ENCODE measurements at regions not wholly inside any gene's neighbourhood (a gene's known extent, or its start where the extent isn't known, plus 50 kb on each side); places are given as distances from the start of the nearest gene placed in this dataset.
A peak's percentile ranks its signal among the peaks of the same experiment; 100 is the strongest.

GRCh38 chr10:18777258-18777657 lies 118.0 kb downstream of the ARL5B start:
- no peak overlapping the region for H3K4me3 ChIP-seq
- WGBS, 2 donors, result 82 to 86% methylated on average over 8 of the region's 8 CpGs
- H3K9me3 ChIP-seq, result no peaks in the 10 kb centered on the region
- DNase-seq (no peak), FAIRE-seq (no peak), ATAC-seq (no peak)
- no peaks in the 10 kb centered on the region for H3K36me3 ChIP-seq
- H3K27ac ChIP-seq, result no peak overlapping the region
- TF ChIP-seq, protein P1, sequence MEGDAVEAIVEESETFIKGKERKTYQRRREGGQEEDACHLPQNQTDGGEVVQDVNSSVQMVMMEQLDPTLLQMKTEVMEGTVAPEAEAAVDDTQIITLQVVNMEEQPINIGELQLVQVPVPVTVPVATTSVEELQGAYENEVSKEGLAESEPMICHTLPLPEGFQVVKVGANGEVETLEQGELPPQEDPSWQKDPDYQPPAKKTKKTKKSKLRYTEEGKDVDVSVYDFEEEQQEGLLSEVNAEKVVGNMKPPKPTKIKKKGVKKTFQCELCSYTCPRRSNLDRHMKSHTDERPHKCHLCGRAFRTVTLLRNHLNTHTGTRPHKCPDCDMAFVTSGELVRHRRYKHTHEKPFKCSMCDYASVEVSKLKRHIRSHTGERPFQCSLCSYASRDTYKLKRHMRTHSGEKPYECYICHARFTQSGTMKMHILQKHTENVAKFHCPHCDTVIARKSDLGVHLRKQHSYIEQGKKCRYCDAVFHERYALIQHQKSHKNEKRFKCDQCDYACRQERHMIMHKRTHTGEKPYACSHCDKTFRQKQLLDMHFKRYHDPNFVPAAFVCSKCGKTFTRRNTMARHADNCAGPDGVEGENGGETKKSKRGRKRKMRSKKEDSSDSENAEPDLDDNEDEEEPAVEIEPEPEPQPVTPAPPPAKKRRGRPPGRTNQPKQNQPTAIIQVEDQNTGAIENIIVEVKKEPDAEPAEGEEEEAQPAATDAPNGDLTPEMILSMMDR (IDR thresholded peaks at IDR 0.05), result no peak
- H3K27me3 ChIP-seq, result no peaks in the 10 kb centered on the region
- intact Hi-C loops (cut with DNase I), result no loop called here
- H3K4me1 ChIP-seq, result no peaks in the 10 kb centered on the region

DNA sequence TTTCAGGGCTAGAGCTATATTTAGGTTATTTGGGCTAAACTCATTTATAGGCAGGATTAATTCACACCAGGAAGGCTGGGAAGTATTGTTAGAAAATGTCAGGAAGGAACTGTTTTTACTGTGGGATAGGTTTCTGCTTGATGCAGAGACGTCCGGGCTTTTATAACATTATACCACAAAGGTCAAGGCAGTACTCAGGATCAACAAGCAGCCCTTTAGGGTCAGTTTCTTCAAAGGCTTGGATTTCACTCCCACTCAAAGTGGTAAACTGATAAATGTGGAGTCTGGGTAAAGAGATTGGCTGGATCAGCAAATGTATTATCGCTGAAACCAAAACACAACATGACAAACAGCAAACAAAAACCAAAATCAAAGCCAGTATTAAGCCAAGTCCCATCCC lies 127.2 kb downstream of the ARL5B start:
- TF ChIP-seq, protein P1 (IDR thresholded peaks at IDR 0.05), result no peak
- Histone ChIP-seq H3K36me3 (no peaks in the 10 kb centered on the region), H3K9me3 (no peaks in the 10 kb centered on the region), H3K4me3 (no peak overlapping the region), H3K27me3 (no peaks in the 10 kb centered on the region), H3K4me1 (no peaks in the 10 kb centered on the region), H3K27ac (no peak overlapping the region)
- intact Hi-C loops (cut with DNase I), result no loop called here
- WGBS, 2 donors, result 36 to 45% methylated on average over 3 of the region's 3 CpGs
- ATAC-seq (no peak), FAIRE-seq (no peak), DNase-seq (no peak)

DNA sequence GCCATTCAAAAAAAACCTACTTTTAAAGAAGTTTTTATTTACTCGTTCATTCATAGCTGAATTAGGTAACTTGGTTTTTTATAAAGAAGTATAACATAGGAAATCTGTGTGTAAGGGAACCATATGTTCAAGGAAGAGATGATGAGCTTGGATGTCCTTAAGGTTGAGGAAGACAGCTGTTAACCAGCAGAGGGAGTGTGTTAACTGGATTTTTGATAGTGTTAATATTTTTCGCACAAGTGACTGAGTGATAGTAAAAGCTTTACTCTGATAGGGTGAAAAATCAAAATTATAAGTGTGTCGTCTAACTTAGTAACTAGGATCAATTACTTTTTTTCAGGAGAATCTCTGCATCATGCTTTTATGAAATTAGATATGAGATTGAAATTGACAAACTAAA lies 134.7 kb downstream of the ARL5B start:
- Histone ChIP-seq H3K4me1 (no peaks in the 10 kb centered on the region), H3K27ac (no peak overlapping the region), H3K36me3 (no peaks in the 10 kb centered on the region), H3K9me3 (no peaks in the 10 kb centered on the region), H3K4me3 (no peak overlapping the region), H3K27me3 (no peaks in the 10 kb centered on the region)
- TF ChIP-seq, protein P1 (IDR thresholded peaks at IDR 0.05), result no peak
- DNase-seq, result no peak
- no peak for ATAC-seq
- intact Hi-C loops (cut with DNase I), result no loop called here
- 31 to 48% methylated on average over 3 of the region's 3 CpGs for WGBS, 2 donors
- no peak for FAIRE-seq

- no peaks in the 10 kb centered on the region for H3K36me3 ChIP-seq
- H3K9me3 ChIP-seq, result no peaks in the 10 kb centered on the region
- DNase-seq (peak in 1 of 6 donors; percentile 30), FAIRE-seq (no peak), ATAC-seq (no peak)
- no peak overlapping the region for H3K4me3 ChIP-seq
- TF ChIP-seq, protein P1 (IDR thresholded peaks at IDR 0.05), result no peak
- H3K4me1 ChIP-seq, result no peaks in the 10 kb centered on the region
- WGBS, 2 donors, result 62 to 66% methylated on average over 3 of the region's 3 CpGs
- H3K27me3 ChIP-seq, result no peaks in the 10 kb centered on the region
- intact Hi-C loops (cut with DNase I), result no loop called here
- no peak overlapping the region for H3K27ac ChIP-seq
Measured at GRCh38 chr10:18795549-18795948, 136.3 kb downstream of the ARL5B start.

GRCh38 chr10:18797286-18797685 lies 138.1 kb downstream of the ARL5B start:
- FAIRE-seq (no peak), ATAC-seq (no peak), DNase-seq (no peak)
- TF ChIP-seq, protein P1 (IDR thresholded peaks at IDR 0.05), result no peak
- Histone ChIP-seq H3K27me3 (no peaks in the 10 kb centered on the region), H3K4me1 (no peaks in the 10 kb centered on the region), H3K27ac (no peak overlapping the region), H3K4me3 (no peak overlapping the region), H3K36me3 (no peaks in the 10 kb centered on the region), H3K9me3 (no peaks in the 10 kb centered on the region)
- 53 to 69% methylated on average over 3 of the region's 3 CpGs for WGBS, 2 donors
- intact Hi-C loops (cut with DNase I), result no loop called here
